ENCODE measurements at regions not wholly inside any gene's neighbourhood (a gene's known extent, or its start where the extent isn't known, plus 50 kb on each side); places are given as distances from the start of the nearest gene placed in this dataset.
A peak's percentile ranks its signal among the peaks of the same experiment; 100 is the strongest.
"Not testable (repeated sequence)": the region's sequence is repeated elsewhere in the genome, so short reads cannot be mapped to it uniquely, and the experiment has no call there.

GRCh38 chr3:135419155-135419554 is 546.4 kb upstream of the PPP2R3A start:
- Mint-ChIP-seq H3K4me3 (no peak overlapping the region), H3K27ac (no peak overlapping the region), H3K36me3 (ENCODE audit: low read depth) (no peaks in the 10 kb centered on the region; the same call in 1 of the 2 replicates), H3K27me3 (ENCODE audit: insufficient read depth) (no peaks in the 10 kb centered on the region), H3K9me3 (no peaks in the 10 kb centered on the region; the same call in 1 of the 2 replicates), H3K4me1 (ENCODE audit: low read depth) (no peaks in the 10 kb centered on the region)
- no peak for DNase-seq
- TF ChIP-seq, protein P1, sequence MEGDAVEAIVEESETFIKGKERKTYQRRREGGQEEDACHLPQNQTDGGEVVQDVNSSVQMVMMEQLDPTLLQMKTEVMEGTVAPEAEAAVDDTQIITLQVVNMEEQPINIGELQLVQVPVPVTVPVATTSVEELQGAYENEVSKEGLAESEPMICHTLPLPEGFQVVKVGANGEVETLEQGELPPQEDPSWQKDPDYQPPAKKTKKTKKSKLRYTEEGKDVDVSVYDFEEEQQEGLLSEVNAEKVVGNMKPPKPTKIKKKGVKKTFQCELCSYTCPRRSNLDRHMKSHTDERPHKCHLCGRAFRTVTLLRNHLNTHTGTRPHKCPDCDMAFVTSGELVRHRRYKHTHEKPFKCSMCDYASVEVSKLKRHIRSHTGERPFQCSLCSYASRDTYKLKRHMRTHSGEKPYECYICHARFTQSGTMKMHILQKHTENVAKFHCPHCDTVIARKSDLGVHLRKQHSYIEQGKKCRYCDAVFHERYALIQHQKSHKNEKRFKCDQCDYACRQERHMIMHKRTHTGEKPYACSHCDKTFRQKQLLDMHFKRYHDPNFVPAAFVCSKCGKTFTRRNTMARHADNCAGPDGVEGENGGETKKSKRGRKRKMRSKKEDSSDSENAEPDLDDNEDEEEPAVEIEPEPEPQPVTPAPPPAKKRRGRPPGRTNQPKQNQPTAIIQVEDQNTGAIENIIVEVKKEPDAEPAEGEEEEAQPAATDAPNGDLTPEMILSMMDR (IDR thresholded peaks at IDR 0.05), result no peak

DNA sequence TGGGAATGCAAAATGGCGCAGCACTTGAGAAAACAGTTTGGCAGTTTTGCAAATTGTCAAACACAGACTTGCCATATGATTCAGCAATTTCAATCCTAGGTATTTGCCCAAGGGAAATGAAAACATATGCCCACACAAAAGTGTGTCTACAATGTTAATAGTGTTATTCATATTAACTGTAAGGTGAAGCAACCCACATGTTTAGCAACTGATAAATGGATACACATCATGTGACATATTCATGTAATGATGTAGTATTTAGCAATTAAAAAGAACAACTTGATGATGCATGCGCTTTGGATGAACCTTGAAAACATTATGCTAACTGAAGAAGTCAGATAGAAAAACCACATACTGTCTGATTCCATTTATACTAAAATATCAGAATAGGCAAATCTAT is 539.0 kb upstream of the PPP2R3A start:
- H3K27me3 Mint-ChIP-seq (ENCODE audit: insufficient read depth), result no peaks in the 10 kb centered on the region; the same call in 1 of the 2 replicates
- H3K27ac Mint-ChIP-seq, result no peak overlapping the region
- DNase-seq, result no peak
- no peak overlapping the region for H3K4me3 Mint-ChIP-seq
- H3K4me1 Mint-ChIP-seq (ENCODE audit: low read depth), result no peaks in the 10 kb centered on the region
- H3K36me3 Mint-ChIP-seq (ENCODE audit: low read depth), result no peaks in the 10 kb centered on the region
- peaks cover 12% of the 10 kb centered on the region for H3K9me3 Mint-ChIP-seq
- TF ChIP-seq, protein P1 (IDR thresholded peaks at IDR 0.05), result no peak

GRCh38 chr3:135432402-135432801 is 533.1 kb upstream of the PPP2R3A start:
- Mint-ChIP-seq H3K4me1 (ENCODE audit: low read depth) (no peaks in the 10 kb centered on the region), H3K27me3 (ENCODE audit: insufficient read depth) (no peaks in the 10 kb centered on the region), H3K27ac (no peak overlapping the region), H3K4me3 (no peak overlapping the region), H3K36me3 (ENCODE audit: low read depth) (no peaks in the 10 kb centered on the region), H3K9me3 (peaks cover 12% of the 10 kb centered on the region)
- no peak for DNase-seq
- TF ChIP-seq, protein P1 (IDR thresholded peaks at IDR 0.05), result no peak

GRCh38 chr3:135438889-135439597 is 526.5 kb upstream of the PPP2R3A start:
- not testable (repeated sequence) for H3K27ac Mint-ChIP-seq; H3K27me3 Mint-ChIP-seq (ENCODE audit: insufficient read depth); H3K36me3 Mint-ChIP-seq (ENCODE audit: low read depth); H3K4me3 Mint-ChIP-seq; DNase-seq; H3K4me1 Mint-ChIP-seq (ENCODE audit: low read depth)
- peaks cover 11% of the 10 kb centered on the region for H3K9me3 Mint-ChIP-seq

GRCh38 chr3:135439632-135440031 is 525.9 kb upstream of the PPP2R3A start:
- Mint-ChIP-seq H3K4me3 (peak overlapping the region; percentile 51; the same call in 1 of the 2 replicates), H3K9me3 (peaks cover 11% of the 10 kb centered on the region)
- H3K27ac Mint-ChIP-seq; H3K36me3 Mint-ChIP-seq (ENCODE audit: low read depth); DNase-seq; H3K4me1 Mint-ChIP-seq (ENCODE audit: low read depth); H3K27me3 Mint-ChIP-seq (ENCODE audit: insufficient read depth): not testable (repeated sequence)

DNA sequence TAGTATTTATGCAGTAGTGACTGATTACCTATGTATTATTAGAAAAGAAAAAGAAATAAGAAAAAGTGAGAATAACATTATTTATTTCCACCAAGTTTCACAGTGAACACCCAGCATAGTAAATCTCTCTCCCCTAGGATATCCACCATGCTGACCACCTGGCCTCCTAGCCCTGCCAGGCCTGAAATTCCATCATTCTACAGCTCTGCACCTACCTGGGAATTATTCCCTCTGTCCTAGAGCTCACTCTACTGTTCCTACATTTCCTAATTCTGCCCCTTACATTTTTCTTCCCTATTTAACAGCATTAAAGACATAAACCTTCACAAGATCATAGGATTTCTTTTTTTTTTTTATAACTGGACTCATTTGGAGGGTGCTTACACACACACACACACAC is 525.3 kb upstream of the PPP2R3A start:
- Mint-ChIP-seq H3K36me3 (ENCODE audit: low read depth) (no peaks in the 10 kb centered on the region), H3K4me3 (no peak overlapping the region), H3K27me3 (ENCODE audit: insufficient read depth) (peaks cover 2% of the 10 kb centered on the region; the same call in 1 of the 2 replicates), H3K27ac (no peak overlapping the region), H3K9me3 (peaks cover 11% of the 10 kb centered on the region; the same call in 1 of the 2 replicates), H3K4me1 (ENCODE audit: low read depth) (no peaks in the 10 kb centered on the region)
- no peak for DNase-seq
- TF ChIP-seq, protein P1 (IDR thresholded peaks at IDR 0.05), result no peak
